RWPE1 (cell line): ENCODE measurements at regions not wholly inside any gene's neighbourhood (a gene's known extent, or its start where the extent isn't known, plus 50 kb on each side); places are given as distances from the start of the nearest gene placed in this dataset.

Source experiments
- CTCF ChIA-PET: fragments of 350-600 bp; sonication (Branson Sonifier 250); formaldehyde crosslinking; extraction: SDS; loops from one replicate; lab custom pipeline; 2021; lab: Yijun Ruan, JAX
- POLR2A ChIA-PET: fragments of 400-600 bp; formaldehyde crosslinking; extraction: SDS; loops from one replicate; lab custom pipeline; 2020; ENCODE audit warnings: antibody characterized with exemption; ENCODE audit not compliant: low non-redundant PET; lab: Yijun Ruan, JAX
- DNase-seq: peaks from one replicate; pipeline ENCODE4 v3.0.0; 2012; ENCODE audit warnings: low spot score
- H3K27ac ChIP-seq: fragments of 450-650 bp; 2 replicates; pipeline ENCODE4 v1.5.1; 2017
- TF ChIP-seq, protein P1 (sequence below): fragments of 450-650 bp; conservative IDR thresholded peaks from 2 replicates; pipeline ENCODE4 v1.5.1; 2017; ENCODE audit warnings: low read depth, mild to moderate bottlenecking

DNA sequence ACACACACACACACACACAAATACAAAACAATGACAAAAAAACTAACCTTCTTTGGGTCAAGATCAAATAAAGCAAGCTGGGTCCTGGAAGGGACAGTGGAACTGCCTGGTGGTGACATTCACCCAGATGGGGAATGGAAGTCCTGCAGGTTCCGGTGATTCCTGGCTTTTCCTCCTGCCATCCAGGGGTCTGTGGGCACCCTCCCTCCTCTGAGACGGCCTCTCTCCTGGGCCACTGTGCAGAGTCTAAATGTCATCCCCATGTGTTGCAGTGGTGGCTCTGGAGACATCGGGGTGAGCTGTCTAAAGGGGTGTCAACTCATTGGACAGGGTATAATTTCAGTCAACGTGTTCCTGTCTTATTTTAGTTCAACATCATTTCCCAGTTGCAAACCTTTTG lies 248.2 kb downstream of the ZNF536 start:
- TF ChIP-seq, protein P1, sequence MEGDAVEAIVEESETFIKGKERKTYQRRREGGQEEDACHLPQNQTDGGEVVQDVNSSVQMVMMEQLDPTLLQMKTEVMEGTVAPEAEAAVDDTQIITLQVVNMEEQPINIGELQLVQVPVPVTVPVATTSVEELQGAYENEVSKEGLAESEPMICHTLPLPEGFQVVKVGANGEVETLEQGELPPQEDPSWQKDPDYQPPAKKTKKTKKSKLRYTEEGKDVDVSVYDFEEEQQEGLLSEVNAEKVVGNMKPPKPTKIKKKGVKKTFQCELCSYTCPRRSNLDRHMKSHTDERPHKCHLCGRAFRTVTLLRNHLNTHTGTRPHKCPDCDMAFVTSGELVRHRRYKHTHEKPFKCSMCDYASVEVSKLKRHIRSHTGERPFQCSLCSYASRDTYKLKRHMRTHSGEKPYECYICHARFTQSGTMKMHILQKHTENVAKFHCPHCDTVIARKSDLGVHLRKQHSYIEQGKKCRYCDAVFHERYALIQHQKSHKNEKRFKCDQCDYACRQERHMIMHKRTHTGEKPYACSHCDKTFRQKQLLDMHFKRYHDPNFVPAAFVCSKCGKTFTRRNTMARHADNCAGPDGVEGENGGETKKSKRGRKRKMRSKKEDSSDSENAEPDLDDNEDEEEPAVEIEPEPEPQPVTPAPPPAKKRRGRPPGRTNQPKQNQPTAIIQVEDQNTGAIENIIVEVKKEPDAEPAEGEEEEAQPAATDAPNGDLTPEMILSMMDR = no peak
- DNase-seq = no peak
- ChIA-PET CTCF (no interaction called here), POLR2A (no interaction called here)
- H3K27ac ChIP-seq = no peak overlapping the region

DNA sequence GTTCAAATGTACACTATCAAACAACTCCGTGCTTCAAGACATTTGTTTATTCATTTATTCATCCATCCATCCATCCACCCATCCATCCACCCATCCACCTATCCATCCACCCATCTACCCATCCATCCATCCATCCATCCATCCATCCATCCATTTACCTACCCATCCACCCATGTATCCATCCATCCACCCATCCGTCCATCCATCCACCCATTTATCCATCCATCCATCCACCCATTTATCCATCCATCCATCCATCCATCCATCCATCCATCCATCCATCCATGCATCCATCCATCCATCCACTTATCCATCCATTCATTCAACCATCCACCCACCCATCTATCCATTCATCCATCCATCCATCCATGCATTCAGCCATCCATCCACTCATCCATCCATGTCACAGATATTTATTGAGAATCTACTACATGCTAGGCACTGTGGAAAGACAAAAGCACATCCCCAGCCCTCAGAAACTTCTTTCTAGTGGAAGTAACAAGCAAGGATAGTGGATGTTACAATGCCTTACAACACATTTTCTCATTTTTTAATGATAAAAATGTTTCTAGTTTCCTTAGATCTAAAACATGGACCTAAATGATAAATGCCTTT lies 237.6 kb downstream of the ZNF536 start:
- DNase-seq = no peak
- no peak overlapping the region for H3K27ac ChIP-seq
- ChIA-PET CTCF (interaction anchor here (0.7 kb wide), 1 partner anchor 15 kb away, joined by 3 read pairs; no protein-coding TSS in a partner anchor), POLR2A (no interaction called here)
- TF ChIP-seq, protein P1 = no peak

DNA sequence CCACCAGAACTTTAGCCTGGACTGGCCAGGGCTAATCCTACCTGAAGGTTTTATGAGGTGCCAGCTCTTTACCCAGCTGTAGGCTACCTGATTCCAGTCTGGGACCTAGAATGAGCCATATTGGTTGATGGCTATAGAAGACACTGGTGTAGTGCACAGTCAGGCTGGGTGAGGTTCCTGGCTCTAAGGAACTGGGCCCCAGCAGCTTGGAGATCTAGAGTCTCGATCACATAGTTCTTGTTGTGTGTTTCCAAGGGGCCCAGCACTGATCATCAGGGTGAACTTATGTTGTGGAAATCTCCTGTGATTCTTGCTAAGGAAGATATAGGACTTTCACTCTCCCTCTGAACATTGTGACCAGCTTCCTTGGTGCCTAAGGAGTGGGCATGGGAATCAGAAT lies 236.3 kb downstream of the ZNF536 start:
- CTCF ChIA-PET = no interaction called here
- TF ChIP-seq, protein P1 = no peak
- no peak for DNase-seq
- POLR2A ChIA-PET = no interaction called here
- no peak overlapping the region for H3K27ac ChIP-seq
